ENCODE measurements at regions not wholly inside any gene's neighbourhood (a gene's known extent, or its start where the extent isn't known, plus 50 kb on each side); places are given as distances from the start of the nearest gene placed in this dataset.
A peak's percentile ranks its signal among the peaks of the same experiment; 100 is the strongest.
"Not testable (repeated sequence)": the region's sequence is repeated elsewhere in the genome, so short reads cannot be mapped to it uniquely, and the experiment has no call there.

DNA sequence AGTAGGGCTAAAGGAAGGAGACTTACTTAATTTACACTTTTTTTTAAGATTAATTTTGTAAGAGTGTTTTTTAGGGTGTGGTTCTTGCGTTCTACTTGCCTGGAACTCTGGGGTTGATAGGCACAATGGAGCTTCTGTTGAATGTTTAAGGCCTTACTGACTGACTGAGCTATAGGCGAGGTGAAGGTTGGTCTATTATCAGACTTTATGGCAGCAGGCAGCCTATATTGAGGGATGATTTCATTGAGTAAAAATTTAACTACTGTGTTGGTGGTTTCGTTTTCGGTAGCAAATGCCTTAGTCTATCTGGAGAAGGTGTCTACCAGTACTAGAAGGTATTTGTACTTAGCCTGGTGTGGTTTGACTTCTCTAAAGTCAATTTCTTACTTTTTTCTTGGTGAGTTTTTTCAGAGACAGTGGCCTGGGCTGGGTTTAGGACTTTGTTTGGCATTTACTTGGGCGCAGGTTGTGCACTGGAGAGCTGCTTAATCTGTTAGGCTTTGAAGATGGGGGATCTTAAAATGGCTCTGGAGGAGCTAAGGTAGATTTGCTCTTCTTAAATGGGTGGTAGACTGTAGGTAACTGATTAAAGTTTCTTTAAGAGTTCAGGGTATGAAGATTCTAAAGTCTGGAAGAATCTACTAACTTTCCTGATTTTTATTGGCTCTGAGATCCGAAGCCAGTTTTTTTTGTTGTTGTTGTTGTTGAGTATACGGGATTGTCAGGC, 164.5 kb upstream of the CCZ1B start:
- not testable (repeated sequence) for DNase-seq (ENCODE audit: low spot score)

GRCh38 chr7:6991169-6991611, 165.1 kb upstream of the CCZ1B start:
- DNase-seq (ENCODE audit: low spot score), result peak; percentile 52

GRCh38 chr7:6991686-6992085, 165.6 kb upstream of the CCZ1B start:
- not testable (repeated sequence) for DNase-seq (ENCODE audit: low spot score)

GRCh38 chr7:6992133-6992532, 166.1 kb upstream of the CCZ1B start:
- DNase-seq (ENCODE audit: low spot score), result not testable (repeated sequence)

DNA sequence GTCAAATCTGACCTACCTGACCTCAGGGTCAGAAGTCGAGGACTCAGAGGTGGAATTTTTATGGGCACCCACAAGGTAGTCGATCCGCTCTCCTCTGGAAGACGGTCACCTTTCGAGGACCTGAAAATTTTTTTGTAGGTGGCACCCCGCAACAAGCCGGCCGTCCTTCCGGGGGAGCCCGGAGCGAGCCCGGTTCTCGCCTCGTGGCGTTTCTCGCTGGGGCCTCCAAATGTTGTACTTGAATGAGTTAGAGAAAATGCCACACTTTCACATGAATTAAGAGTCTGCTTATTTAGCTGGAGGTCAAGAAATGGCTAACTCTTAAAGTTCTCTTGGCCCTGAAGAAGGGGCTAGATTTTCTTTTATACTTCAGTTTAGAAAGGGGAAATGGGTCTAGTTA, 169.0 kb upstream of the CCZ1B start:
- not testable (repeated sequence) for DNase-seq (ENCODE audit: low spot score)

- DNase-seq (ENCODE audit: low spot score), result not testable (repeated sequence)
These were observed 169.6 kb upstream of the CCZ1B start for GRCh38 chr7:6995493-6996289.

- DNase-seq (ENCODE audit: low spot score), result not testable (repeated sequence)
These were observed 173.1 kb upstream of the CCZ1B start for GRCh38 chr7:6999067-6999666.

DNA sequence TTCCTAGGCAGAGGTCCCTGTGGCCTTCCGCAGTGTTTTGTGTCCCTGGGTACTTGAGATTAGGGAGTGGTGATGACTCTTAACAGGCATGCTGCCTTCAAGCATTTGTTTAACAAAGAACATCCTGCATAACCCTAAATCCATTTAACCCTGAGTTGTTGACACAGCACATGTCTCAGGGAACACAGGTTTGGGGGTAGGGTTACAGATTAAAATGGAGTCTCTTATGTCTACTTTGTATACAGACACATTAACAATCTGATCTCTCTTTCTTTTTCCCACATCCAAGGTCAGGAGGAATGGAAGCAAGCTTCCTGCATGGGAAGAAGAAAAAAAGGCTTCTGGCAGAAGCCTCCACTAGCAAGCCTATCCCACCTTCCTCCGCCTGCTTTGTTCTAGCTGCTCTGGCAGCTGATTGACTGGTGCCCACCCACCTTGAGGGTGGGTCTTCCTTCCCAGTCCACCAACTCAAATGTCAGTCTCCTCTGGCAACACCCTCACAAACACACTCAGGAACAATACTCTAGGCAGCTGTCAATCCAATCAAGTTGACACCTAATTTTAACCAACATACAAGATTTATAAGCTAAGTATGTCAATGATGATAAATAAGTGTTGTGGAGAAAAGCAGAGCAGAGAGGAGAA, 176.5 kb upstream of the CCZ1B start:
- no peak for DNase-seq (ENCODE audit: low spot score)

GRCh38 chr7:7005303-7005702, 177.0 kb upstream of the C1GALT1 start:
- DNase-seq (ENCODE audit: low spot score), result no peak

DNA sequence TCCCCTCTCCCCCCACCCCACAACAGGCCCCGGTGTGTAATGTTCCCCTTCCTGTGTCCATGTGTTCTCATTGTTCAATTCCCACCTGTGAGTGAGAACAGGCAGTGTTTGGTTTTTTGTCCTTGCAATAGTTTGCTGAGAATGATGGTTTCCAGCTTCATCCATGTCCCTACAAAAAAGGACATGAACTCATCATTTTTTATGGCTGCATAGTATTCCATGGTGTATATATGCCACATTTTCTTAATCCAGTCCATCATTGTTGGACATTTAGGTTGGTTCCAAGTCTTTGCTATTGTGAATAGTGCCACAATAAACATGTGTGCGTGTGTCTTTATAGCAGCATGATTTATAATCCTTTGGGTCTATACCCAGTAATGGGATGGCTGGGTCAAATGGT, 176.4 kb upstream of the C1GALT1 start:
- not testable (repeated sequence) for DNase-seq (ENCODE audit: low spot score)

- DNase-seq (ENCODE audit: low spot score), result not testable (repeated sequence)
These were observed 171.1 kb upstream of the C1GALT1 start for GRCh38 chr7:7011241-7011640.

DNA sequence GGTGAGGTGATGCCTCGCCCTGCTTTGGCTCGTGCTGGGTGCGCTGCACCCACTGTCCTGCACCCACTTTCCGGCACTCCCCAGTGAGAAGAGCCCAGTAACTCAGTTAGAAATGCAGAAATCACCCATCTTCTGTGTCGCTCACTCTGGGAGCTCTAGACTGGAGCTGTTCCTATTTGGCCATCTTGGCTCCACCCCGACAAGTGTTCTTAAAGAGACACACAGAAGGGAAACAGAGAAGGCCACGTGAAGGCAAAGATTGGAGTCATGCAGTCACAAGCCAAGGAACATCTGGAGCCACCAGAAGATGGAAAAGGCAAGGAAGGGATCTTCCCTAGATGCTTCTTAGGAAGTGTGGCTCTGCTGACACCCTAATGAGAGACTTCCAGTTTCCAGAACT, 170.6 kb upstream of the C1GALT1 start:
- DNase-seq (ENCODE audit: low spot score), result not testable (repeated sequence)

DNA sequence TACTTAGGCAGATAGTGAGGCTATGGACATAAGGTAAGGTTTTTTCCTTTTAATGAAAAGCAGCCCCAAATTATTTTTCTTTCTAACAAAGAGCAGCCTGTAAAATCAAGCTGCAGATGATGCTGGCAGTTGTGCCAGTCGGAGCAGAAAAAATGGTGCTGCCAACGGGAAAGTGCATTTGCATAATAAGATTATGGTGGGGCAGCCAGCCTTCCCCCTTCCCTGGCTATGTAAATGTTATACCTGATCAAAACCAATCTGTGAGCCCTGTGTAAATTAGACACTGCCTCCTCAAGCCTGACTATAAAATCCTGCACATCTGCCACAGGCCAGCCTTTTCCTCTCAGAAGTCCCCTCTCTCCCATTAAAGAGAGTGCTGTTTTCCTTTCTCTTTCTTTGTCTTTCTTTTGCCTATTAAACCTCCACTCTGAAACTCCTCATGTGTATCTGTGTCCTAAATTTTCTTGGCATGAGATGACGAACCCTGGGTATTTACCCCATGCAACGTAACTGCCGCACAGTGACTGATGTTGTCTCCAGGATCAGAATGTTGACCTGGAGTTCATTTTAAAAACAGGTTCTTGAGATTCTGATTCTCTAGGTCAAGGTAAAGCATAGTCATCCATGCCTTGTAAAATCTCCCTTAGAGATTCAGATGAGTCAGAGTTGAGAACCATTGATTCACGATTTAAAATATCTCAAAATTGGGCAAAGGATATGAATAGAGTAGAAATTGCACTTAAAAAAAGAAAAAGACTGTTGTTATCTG, 167.3 kb upstream of the C1GALT1 start:
- no peak for DNase-seq (ENCODE audit: low spot score)

DNA sequence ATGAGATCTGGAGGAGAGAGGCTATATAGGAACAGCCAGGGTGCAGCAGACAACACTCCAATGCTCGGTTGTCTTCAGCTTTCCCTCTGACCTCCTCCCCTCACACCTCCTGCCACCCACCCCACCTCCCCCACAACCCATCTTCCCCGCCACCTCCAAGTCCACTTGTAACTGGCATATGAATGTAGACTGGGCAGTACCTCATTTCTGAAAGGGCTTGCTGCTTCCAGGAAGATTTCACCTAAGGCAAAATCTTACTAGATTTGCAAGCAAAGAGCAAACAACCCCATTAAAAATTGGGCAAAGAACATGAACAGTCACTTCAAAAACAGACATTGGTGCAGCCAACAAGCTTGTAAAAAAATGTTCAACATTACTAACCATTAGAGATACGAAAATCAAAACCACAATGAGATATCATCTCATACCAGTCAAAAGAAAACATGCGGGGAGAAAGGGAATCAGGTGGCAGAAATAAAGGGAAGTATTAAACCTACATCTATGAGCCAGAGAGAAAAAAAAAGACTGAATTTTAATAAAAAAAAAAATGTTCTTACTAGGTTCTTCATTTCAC, 164.6 kb upstream of the C1GALT1 start:
- no peak for DNase-seq (ENCODE audit: low spot score)

DNA sequence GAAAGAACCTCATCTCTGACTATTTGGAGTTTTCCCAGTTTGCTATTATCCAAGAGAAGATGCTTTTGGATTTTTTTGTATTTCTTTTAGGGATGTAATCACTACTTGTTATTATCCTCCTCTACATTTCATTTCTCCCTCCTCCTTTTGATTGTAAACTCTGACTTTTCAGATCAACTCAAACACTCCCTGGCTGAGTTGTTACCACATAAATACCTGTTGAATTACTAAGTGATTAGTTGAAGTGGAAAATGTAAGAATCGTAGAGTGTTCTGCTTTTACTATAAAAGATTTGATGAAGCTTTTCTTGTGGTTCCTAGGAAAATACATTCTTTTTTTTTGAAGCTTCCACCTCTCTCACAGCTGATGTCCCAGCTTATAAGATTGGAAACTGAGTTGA, 164.1 kb upstream of the C1GALT1 start:
- no peak for DNase-seq (ENCODE audit: low spot score)

DNA sequence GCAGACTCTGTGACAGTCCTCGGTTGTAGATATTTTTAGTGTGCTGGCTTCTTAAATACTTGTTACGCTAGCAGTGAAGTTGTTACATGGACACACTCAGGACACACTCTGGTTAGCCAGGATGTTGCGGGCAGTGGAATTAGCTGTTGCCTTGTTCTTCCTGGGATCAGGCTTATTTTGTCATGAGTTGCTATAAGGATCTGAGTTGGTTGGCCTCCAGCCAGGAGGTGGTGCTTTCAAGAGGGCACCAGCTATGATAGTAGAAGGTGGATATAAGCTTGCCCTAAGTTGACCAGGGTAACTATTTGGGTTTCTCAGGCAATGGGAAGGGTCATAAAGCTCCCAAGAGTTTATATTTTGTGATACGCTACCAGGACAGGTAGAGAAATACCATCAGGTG, 150.1 kb upstream of the C1GALT1 start:
- DNase-seq (ENCODE audit: low spot score), result no peak

DNA sequence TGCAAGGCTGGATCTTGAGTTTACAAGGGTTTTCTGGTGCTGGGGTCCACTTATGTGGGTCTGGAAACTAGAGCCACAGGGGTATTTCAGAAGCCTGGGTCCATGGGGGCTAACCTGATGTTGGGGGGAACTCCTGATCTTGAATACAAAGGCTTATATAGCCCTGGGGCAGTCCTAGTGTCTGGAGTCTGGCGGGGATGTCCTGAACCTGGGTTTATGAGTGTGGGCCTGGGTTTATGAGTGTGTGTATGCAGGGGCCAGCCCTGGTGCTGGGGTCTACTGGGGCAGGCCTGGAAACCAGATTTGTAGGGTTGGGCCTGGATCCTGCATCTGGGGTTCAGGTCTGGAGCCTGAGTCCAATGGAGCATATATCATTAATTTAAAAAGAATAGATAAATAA, 146.5 kb upstream of the C1GALT1 start:
- DNase-seq (ENCODE audit: low spot score), result no peak

- not testable (repeated sequence) for DNase-seq (ENCODE audit: low spot score)
These were observed 140.0 kb upstream of the C1GALT1 start for GRCh38 chr7:7042286-7042893.

- no peak for DNase-seq (ENCODE audit: low spot score)
These were observed 137.5 kb upstream of the C1GALT1 start for GRCh38 chr7:7044806-7045205.

- no peak for DNase-seq (ENCODE audit: low spot score)
These were observed 134.1 kb upstream of the C1GALT1 start for GRCh38 chr7:7048213-7048612.

Measured in mucosa of gallbladder (tissue), 1 donor.